ENCODE measurements at regions not wholly inside any gene's neighbourhood (a gene's known extent, or its start where the extent isn't known, plus 50 kb on each side); places are given as distances from the start of the nearest gene placed in this dataset.
"Not testable (repeated sequence)": the region's sequence is repeated elsewhere in the genome, so short reads cannot be mapped to it uniquely, and the experiment has no call there.

GRCh38 chr4:83758285-83758684, 222.4 kb downstream of the GPAT3 start:
- DNase-seq: no peak

- DNase-seq: no peak
These were observed 221.3 kb downstream of the GPAT3 start for GRCh38 chr4:83757121-83757621.

GRCh38 chr4:83753260-83753659, 217.4 kb downstream of the GPAT3 start:
- no peak for DNase-seq

DNA sequence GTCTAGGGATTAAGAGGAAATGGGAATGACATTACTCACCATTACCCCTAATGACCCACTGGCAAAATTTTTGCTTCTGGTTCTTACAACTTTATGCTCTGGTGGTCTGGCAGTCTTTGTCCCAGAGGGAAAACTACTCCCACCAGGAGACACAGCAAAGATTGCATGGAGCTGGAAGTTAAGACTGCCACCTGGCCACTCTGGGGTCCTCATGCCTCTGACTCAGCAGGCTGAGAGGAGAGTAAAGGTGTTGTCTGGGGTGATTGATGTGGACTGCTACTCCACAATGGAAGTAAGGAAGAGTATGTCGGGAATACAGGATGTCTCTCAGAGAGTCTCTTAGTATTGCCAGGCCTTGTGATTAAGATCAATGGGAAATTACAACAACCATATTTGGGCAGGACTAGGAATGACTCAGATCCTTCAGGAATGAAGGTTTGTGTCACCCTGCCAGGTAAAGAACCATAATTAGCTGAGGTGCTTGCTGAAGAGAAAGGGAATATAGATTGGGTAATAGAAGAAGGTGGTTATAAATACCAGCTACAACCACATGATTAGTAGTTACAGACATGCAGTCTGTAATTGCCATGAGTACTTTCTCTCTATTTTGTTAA, 215.5 kb downstream of the GPAT3 start:
- DNase-seq: no peak

- no peak for DNase-seq
These were observed 212.8 kb downstream of the GPAT3 start for GRCh38 chr4:83748711-83749110.

- DNase-seq: no peak
These were observed 203.0 kb downstream of the GPAT3 start for GRCh38 chr4:83738895-83739294.

DNA sequence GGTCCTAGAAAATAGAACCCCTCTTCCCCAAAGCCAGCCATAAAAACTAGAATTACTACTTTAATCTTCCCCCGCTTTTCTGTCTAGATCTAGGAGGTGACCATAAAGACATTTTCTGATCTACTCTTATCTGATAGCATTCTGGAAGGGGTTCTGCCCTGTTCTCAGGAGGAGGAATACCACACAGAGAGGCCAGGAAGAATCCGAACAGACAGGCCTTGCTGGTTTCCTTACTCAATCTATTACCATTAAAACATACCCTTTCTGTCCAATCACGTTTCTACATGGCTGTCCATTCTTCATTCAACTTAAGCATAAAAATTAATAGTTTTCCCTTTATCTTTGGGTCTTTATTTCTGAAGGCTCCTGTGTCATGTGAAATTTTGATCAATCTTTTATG, 198.7 kb downstream of the GPAT3 start:
- DNase-seq: no peak

DNA sequence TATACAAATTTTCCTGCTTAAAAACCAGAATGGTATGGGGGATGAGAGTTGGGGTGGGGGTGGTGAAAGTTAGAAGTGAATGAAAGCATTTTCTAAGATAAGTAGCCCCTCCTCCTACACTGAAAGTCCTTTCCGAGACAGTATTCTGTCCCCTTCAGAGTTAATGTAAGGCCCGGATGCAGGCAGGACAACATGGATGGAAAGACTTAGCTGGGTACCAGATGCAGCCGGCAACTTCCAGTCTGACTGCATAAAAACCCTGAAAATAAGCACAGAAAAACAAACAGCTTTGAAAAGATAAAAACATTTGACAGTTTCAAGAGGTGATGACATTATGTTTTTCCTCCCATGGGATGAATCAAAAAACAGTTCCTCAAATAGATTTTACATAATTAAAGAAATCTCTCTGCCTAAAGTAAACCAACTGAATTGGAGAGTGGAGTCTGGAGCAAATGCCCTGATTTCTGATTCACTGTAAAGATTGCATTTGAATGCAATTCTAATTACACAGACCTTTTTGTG, 196.3 kb downstream of the GPAT3 start:
- no peak for DNase-seq

DNA sequence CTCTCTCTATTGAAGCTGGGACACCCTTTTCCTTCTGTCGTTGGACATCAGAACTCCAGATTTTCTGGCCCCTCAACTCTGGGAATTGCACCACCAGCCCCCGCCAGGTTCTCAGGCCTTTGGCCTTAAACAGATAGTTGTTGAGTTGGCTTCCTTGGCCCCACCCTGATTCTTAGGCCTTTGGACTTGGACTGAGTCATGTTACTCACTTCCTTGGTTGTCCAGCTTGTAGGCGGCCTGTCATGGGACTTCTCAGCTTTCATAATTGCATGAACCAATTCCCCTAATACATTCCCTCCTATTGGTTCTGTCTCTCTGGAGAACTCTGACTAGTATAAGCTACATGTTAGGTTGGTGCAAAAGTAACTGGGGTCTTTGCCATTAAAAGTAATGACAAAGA, 195.7 kb downstream of the GPAT3 start:
- DNase-seq: no peak

- DNase-seq: not testable (repeated sequence)
These were observed 195.1 kb downstream of the GPAT3 start for GRCh38 chr4:83730958-83731357.

- DNase-seq: no peak
These were observed 192.3 kb downstream of the GPAT3 start for GRCh38 chr4:83728191-83728590.

- no peak for DNase-seq
These were observed 189.6 kb downstream of the GPAT3 start for GRCh38 chr4:83725336-83726085.

- no peak for DNase-seq
These were observed 188.8 kb downstream of the GPAT3 start for GRCh38 chr4:83724485-83725335.

GRCh38 chr4:83723609-83724008, 187.7 kb downstream of the GPAT3 start:
- DNase-seq: no peak

- no peak for DNase-seq
These were observed 186.9 kb downstream of the GPAT3 start for GRCh38 chr4:83722730-83723269.

DNA sequence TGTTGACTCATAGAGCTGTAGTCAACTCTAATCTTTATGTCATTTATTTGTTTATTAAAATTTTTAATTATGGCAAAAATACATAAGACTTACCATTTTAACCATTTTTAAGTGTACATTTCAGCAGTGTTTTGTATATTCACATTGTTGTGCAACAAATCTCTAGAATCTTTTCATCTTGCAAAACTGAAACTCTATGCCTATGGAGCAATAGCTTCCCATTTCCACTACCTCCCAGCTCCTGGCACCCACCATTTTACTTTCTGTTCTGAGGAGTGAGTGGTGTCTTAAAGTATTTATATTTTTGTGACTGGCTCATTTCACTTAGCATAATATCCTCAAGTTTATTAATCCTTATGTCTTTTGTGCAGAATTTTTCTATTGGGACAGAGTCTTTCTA, 181.0 kb downstream of the GPAT3 start:
- no peak for DNase-seq

DNA sequence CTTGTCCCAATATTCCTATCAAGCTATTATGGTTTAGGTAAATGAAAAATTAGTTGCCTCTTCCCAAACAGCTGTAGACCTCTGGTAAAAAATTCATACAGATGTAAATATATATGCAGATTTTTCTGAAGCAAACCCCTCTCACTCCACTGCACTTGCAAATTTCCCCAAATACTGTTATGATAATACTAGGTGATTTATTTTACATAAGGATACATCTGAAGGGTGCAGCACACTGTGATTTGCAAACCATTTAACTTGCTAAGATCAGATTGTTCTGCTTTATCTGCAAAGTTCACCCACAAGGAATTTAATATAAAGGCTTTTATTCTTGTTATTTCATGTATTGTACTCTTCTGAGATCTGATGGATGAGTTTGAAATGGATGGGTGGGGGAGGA, 177.0 kb downstream of the GPAT3 start:
- no peak for DNase-seq

- DNase-seq: no peak
These were observed 173.7 kb downstream of the GPAT3 start for GRCh38 chr4:83709627-83710026.

- DNase-seq: no peak
These were observed 172.7 kb downstream of the GPAT3 start for GRCh38 chr4:83708500-83709175.

DNA sequence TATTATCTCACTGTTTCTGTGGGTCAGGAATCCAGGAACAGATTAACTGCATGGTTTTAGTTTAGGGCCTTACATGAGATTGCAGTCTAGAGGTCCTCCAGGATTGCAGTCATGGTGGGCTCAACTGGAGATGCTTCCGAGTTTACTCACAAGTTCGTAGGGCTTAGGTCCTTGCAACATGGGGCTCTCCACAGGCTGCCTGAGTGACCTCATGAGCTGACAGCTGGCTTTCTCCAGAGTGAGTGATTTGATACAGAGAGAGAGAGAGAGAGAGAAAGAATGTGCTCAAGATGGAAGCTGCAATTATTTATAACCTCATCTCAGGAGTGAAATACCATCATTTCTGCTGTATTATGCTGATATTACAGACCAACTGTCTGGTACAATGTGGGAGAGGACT, 168.9 kb downstream of the GPAT3 start:
- DNase-seq: no peak

DNA sequence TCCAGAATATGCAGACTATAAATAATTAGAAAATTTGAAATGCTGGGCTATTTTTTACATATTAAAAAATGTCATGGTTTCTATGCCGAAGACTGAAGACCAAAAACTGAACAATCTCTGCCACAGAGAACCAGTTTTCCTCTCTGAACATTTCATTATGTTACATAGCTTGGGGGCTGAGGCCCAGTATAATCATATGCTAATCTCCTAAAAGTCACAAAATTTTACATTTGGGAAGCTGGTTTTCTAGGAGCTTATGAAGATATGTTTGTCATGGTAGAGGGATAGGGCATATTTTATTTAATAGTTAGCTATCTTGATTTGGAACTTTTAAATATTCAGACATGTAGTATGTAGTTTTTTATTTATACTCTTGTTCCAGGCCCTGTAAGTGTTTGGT, 167.8 kb downstream of the GPAT3 start:
- no peak for DNase-seq

GRCh38 chr4:83701041-83701440, 165.1 kb downstream of the GPAT3 start:
- no peak for DNase-seq

- no peak for DNase-seq
These were observed 163.4 kb downstream of the GPAT3 start for GRCh38 chr4:83699358-83699757.

Measured in GOT3 (cell line).